ENCODE measurements at regions not wholly inside any gene's neighbourhood (a gene's known extent, or its start where the extent isn't known, plus 50 kb on each side); places are given as distances from the start of the nearest gene placed in this dataset.
A peak's percentile ranks its signal among the peaks of the same experiment; 100 is the strongest.

DNA sequence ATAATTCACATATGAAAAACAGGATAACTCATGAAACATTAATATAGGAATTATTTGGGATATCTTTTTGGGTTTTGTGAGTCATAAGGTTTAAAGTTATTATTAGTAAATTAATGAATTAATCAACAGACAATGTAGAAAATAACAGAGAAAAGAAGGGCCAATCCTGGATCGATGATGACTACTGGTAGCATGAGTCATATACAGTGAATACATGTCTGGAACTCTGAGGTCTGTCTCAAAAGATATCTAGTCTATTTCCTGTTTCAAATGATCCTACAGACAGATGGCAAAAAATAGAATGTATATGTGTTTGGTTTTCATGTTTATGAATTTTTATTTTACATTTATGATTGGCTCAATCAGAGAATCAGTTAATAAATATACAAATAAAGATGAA is 86.4 kb upstream of the RTL1 start:
- ChIA-PET POLR2A (no interaction called here), CTCF (no interaction called here)
- no peaks in the 10 kb centered on the region for H3K4me1 Mint-ChIP-seq
- H3K4me3 ChIP-seq (ENCODE audit: low read length): no peak overlapping the region
- H3K27me3 Mint-ChIP-seq: peaks cover 6 to 23% of the 10 kb centered on the region in 2 donors
- no peak overlapping the region for H3K4me3 Mint-ChIP-seq
- H3K9me3 Mint-ChIP-seq: peaks cover 0 to 2% (median 0%) of the 10 kb centered on the region in 5 donors
- no peak overlapping the region for H3K27ac Mint-ChIP-seq
- H3K27me3 ChIP-seq (ENCODE audit: insufficient read depth, low read length, poor library complexity, severe bottlenecking): no peaks in the 10 kb centered on the region
- no peaks in the 10 kb centered on the region for H3K9me3 ChIP-seq (ENCODE audit: low read length)
- no peak for DNase-seq
- no peaks in the 10 kb centered on the region for H3K36me3 ChIP-seq (ENCODE audit: insufficient read depth, low read length)
- no peak overlapping the region for H3K27ac ChIP-seq (ENCODE audit: low read depth, low read length)
- H3K4me1 ChIP-seq (ENCODE audit: insufficient read depth, low read length): no peaks in the 10 kb centered on the region
- no peaks in the 10 kb centered on the region for H3K36me3 Mint-ChIP-seq

DNA sequence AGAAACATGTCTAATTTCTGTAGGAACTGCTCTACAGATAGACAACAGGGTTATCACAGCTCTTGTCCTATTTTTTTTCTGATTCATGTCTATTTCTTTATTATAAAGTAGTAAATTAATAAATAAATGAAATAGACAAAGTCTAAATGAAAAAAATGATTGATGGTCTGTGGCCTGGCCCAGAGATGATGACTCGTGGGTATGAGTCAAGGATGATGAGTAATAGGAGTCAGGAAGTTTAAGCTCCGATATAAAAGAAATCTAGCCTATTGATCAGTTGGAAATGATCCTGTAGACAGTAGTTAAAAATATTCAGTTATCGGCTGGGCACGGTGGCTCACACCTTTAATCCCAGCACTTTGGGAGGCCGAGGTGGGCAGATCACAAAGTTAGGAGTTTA is 90.6 kb upstream of the RTL1 start:
- H3K36me3 ChIP-seq (ENCODE audit: insufficient read depth, low read length): no peaks in the 10 kb centered on the region
- DNase-seq: no peak
- H3K4me1 ChIP-seq (ENCODE audit: insufficient read depth, low read length): no peaks in the 10 kb centered on the region
- Mint-ChIP-seq H3K27me3 (peaks cover 13 to 36% of the 10 kb centered on the region in 2 donors), H3K36me3 (no peaks in the 10 kb centered on the region), H3K27ac (no peak overlapping the region), H3K4me1 (no peaks in the 10 kb centered on the region), H3K9me3 (peaks cover 0 to 2% (median 0%) of the 10 kb centered on the region in 5 donors), H3K4me3 (no peak overlapping the region)
- H3K27ac ChIP-seq (ENCODE audit: low read depth, low read length): no peak overlapping the region
- H3K9me3 ChIP-seq (ENCODE audit: low read length): no peaks in the 10 kb centered on the region
- POLR2A ChIA-PET: no interaction called here
- CTCF ChIA-PET: no interaction called here
- no peaks in the 10 kb centered on the region for H3K27me3 ChIP-seq (ENCODE audit: insufficient read depth, low read length, poor library complexity, severe bottlenecking)
- no peak overlapping the region for H3K4me3 ChIP-seq (ENCODE audit: low read length)

DNA sequence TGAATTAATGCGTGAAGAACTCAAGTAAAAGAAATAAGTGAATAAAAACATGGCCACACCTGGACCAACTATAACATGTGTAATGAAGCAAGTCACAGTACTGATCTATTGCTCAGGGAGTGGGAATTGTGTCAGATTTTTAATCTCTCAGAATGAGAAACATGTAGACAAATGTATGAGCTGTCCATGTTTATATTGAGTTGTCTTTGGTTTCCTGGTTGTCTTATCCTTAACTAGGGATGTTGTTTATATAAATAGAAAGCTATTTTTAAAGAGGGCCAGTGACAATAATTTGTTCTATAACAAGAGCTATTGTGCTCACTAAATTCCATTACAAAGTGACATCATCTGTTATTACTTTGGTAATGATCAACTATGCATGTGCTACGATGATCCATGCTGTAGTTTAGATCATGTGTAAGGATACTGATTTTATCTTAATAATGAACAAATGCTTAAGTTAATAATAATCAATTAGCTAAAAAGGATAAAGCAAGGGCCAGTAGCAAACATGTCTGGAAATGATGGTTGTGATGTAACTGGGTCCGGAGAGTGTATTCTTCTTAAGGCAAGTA is 91.3 kb upstream of the RTL1 start:
- no peak for DNase-seq
- H3K4me1 Mint-ChIP-seq: no peaks in the 10 kb centered on the region
- H3K27ac Mint-ChIP-seq: no peak overlapping the region
- H3K4me3 ChIP-seq (ENCODE audit: low read length): no peak overlapping the region
- no peaks in the 10 kb centered on the region for H3K9me3 ChIP-seq (ENCODE audit: low read length)
- H3K9me3 Mint-ChIP-seq: peaks cover 0 to 2% (median 0%) of the 10 kb centered on the region in 5 donors
- H3K27me3 ChIP-seq (ENCODE audit: insufficient read depth, low read length, poor library complexity, severe bottlenecking): no peaks in the 10 kb centered on the region
- POLR2A ChIA-PET: no interaction called here
- H3K27me3 Mint-ChIP-seq: peaks cover 13 to 36% of the 10 kb centered on the region in 2 donors
- H3K27ac ChIP-seq (ENCODE audit: low read depth, low read length): no peak overlapping the region
- H3K4me1 ChIP-seq (ENCODE audit: insufficient read depth, low read length): no peaks in the 10 kb centered on the region
- no peak overlapping the region for H3K4me3 Mint-ChIP-seq
- H3K36me3 ChIP-seq (ENCODE audit: insufficient read depth, low read length): no peaks in the 10 kb centered on the region
- no peaks in the 10 kb centered on the region for H3K36me3 Mint-ChIP-seq
- CTCF ChIA-PET: no interaction called here

DNA sequence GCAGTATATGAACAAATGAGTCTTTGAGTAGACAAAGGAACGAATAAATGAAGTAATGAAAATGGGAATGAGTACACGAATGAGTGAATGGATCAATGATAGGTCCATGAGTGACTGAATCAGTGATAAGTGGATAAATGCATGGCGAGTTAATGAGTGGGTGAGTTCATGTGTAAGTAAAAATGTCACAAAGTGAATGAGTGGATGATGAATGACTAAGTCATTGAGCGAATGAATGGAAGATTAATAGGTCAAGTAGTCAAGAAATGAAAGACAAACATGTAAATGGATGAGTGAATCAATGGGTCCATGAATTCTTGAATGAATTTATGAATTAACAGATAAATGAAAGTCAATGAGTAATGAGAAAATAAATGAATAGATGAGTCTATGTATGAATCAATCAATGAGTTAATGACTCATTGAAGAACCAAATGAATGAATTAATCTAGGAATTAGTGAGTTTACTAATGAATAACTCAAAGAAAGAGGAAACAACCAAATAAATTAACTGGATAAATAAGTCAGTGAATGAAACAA is 97.3 kb upstream of the RTL1 start:
- DNase-seq: no peak
- H3K27me3 Mint-ChIP-seq: peaks cover 12 to 52% of the 10 kb centered on the region in 2 donors
- no peak overlapping the region for H3K4me3 Mint-ChIP-seq
- Histone ChIP-seq H3K4me1 (ENCODE audit: insufficient read depth, low read length) (no peaks in the 10 kb centered on the region), H3K27ac (ENCODE audit: low read depth, low read length) (no peak overlapping the region), H3K9me3 (ENCODE audit: low read length) (no peaks in the 10 kb centered on the region), H3K36me3 (ENCODE audit: insufficient read depth, low read length) (no peaks in the 10 kb centered on the region), H3K4me3 (ENCODE audit: low read length) (no peak overlapping the region), H3K27me3 (ENCODE audit: insufficient read depth, low read length, poor library complexity, severe bottlenecking) (no peaks in the 10 kb centered on the region)
- H3K36me3 Mint-ChIP-seq: no peaks in the 10 kb centered on the region
- no peaks in the 10 kb centered on the region for H3K4me1 Mint-ChIP-seq
- H3K27ac Mint-ChIP-seq: no peak overlapping the region
- POLR2A ChIA-PET: no interaction called here
- no peaks in the 10 kb centered on the region for H3K9me3 Mint-ChIP-seq
- CTCF ChIA-PET: no interaction called here

DNA sequence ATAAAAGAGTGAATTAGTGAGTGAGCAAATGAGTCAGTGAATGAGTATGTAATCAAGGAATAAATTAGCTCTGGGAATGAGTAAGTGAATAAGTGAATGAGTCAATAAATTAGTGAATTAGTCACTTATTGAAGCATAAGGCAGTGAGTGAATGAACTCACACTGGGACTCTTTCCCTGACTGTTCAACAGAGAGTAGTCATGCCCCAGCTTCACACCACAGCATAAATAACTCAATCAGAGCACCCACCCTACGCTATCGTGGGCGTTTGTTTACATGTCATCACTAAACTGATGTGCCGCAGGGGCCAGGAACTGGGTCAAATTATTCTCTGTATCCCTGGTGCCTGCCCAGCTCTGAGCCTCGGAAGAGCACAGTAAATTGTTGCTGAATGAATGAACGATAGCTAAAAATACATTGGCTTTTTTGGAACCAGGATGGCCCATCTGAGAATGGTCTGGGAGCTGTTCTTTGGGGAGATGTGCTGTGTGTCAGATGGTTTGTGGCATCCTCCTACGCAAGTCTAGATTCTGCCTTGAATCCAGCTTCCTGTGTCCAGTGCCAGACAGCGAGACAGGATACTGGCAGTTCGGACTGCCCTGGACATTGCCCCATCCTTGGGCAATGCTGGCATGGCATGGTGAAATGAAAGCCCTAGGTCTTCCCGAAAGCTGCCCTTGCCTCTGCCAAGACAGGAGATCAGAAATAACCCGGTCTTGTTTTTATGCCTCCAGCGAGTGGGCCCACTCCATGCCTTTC is 98.0 kb upstream of the RTL1 start:
- H3K27ac ChIP-seq (ENCODE audit: low read depth, low read length): no peak overlapping the region
- ChIA-PET POLR2A (no interaction called here), CTCF (no interaction called here)
- no peak overlapping the region for H3K4me3 ChIP-seq (ENCODE audit: low read length)
- no peak overlapping the region for H3K27ac Mint-ChIP-seq
- H3K27me3 Mint-ChIP-seq: peaks cover 13 to 53% of the 10 kb centered on the region in 2 donors
- H3K4me3 Mint-ChIP-seq: no peak overlapping the region
- H3K9me3 ChIP-seq (ENCODE audit: low read length): no peaks in the 10 kb centered on the region
- no peaks in the 10 kb centered on the region for H3K27me3 ChIP-seq (ENCODE audit: insufficient read depth, low read length, poor library complexity, severe bottlenecking)
- H3K4me1 Mint-ChIP-seq: no peaks in the 10 kb centered on the region
- DNase-seq: no peak
- H3K9me3 Mint-ChIP-seq: no peaks in the 10 kb centered on the region
- no peaks in the 10 kb centered on the region for H3K4me1 ChIP-seq (ENCODE audit: insufficient read depth, low read length)
- H3K36me3 ChIP-seq (ENCODE audit: insufficient read depth, low read length): no peaks in the 10 kb centered on the region
- no peaks in the 10 kb centered on the region for H3K36me3 Mint-ChIP-seq

DNA sequence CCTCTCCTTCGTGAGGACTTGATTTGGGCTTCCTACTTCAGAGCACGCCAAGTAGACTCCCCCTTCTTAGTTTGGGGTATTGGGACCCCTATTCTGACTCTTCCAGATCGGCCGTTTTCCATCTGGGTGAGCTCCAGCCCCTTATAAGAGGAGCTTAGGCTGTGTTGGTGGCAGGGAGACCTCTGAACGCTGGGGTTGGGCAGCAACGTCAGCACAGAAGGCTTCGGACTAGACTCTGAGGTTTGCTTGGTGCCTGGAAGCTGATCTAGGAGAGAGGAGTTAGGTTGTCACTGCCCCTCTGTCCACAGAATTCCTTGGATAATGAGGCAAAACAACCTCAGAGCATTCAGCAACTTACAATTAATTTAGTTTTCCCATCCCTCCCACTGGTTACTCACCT is 99.2 kb upstream of the RTL1 start:
- Histone ChIP-seq H3K9me3 (ENCODE audit: low read length) (no peaks in the 10 kb centered on the region), H3K4me3 (ENCODE audit: low read length) (no peak overlapping the region), H3K4me1 (ENCODE audit: insufficient read depth, low read length) (no peaks in the 10 kb centered on the region), H3K36me3 (ENCODE audit: insufficient read depth, low read length) (no peaks in the 10 kb centered on the region), H3K27me3 (ENCODE audit: insufficient read depth, low read length, poor library complexity, severe bottlenecking) (no peaks in the 10 kb centered on the region), H3K27ac (ENCODE audit: low read depth, low read length) (no peak overlapping the region)
- POLR2A ChIA-PET: no interaction called here
- Mint-ChIP-seq H3K36me3 (no peaks in the 10 kb centered on the region), H3K4me1 (no peaks in the 10 kb centered on the region), H3K27ac (peak overlapping the region in 2 of 8 donors; percentile 64 to 84), H3K4me3 (no peak overlapping the region), H3K9me3 (no peaks in the 10 kb centered on the region), H3K27me3 (peaks cover 18 to 56% of the 10 kb centered on the region in 2 donors)
- CTCF ChIA-PET: no interaction called here
- DNase-seq: no peak

GRCh38 chr14:101004176-101004575 is 100.7 kb upstream of the RTL1 start:
- Mint-ChIP-seq H3K4me1 (no peaks in the 10 kb centered on the region), H3K27ac (peak overlapping the region in 1 of 8 donors; percentile 24)

DNA sequence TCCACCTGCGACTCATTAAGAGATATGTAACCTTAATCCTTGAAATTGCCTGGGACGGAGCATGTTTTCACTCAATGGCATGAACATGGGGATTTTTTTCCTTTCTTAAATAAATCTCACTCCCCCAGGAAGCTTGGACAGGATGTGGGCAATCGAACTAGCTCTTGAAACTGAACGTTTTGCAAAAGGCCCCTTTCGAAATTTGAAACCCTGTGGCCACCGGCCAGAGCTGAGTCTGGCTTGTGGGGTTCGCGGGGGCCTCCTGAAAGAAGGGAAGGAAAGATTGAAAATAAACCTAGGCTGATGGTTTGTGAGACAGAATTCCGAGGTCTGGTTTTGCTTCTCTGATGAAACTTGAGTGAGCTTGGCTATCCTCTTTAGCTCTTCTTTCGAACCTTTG is 101.4 kb upstream of the RTL1 start:
- Mint-ChIP-seq H3K27me3 (peaks cover 19 to 54% of the 10 kb centered on the region in 2 donors), H3K4me3 (no peak overlapping the region), H3K4me1 (no peaks in the 10 kb centered on the region), H3K36me3 (no peaks in the 10 kb centered on the region), H3K9me3 (peaks cover 0 to 6% (median 0%) of the 10 kb centered on the region in 5 donors), H3K27ac (no peak overlapping the region)
- no peaks in the 10 kb centered on the region for H3K27me3 ChIP-seq (ENCODE audit: insufficient read depth, low read length, poor library complexity, severe bottlenecking)
- H3K36me3 ChIP-seq (ENCODE audit: insufficient read depth, low read length): no peaks in the 10 kb centered on the region
- H3K4me1 ChIP-seq (ENCODE audit: insufficient read depth, low read length): no peaks in the 10 kb centered on the region
- ChIA-PET CTCF (no interaction called here), POLR2A (no interaction called here)
- DNase-seq: no peak
- H3K27ac ChIP-seq (ENCODE audit: low read depth, low read length): no peak overlapping the region
- no peak overlapping the region for H3K4me3 ChIP-seq (ENCODE audit: low read length)
- H3K9me3 ChIP-seq (ENCODE audit: low read length): no peaks in the 10 kb centered on the region

More at GRCh38 chr14:101004176-101004575, 100.7 kb upstream of the RTL1 start:
- Histone ChIP-seq H3K27me3 (ENCODE audit: insufficient read depth, low read length, poor library complexity, severe bottlenecking) (no peaks in the 10 kb centered on the region), H3K4me1 (ENCODE audit: insufficient read depth, low read length) (no peaks in the 10 kb centered on the region), H3K27ac (ENCODE audit: low read depth, low read length) (no peak overlapping the region), H3K9me3 (ENCODE audit: low read length) (no peaks in the 10 kb centered on the region), H3K36me3 (ENCODE audit: insufficient read depth, low read length) (no peaks in the 10 kb centered on the region), H3K4me3 (ENCODE audit: low read length) (no peak overlapping the region)
- Mint-ChIP-seq H3K4me3 (no peak overlapping the region), H3K36me3 (no peaks in the 10 kb centered on the region), H3K27me3 (peaks cover 19 to 54% of the 10 kb centered on the region in 2 donors), H3K9me3 (peaks cover 0 to under 1% (median 0%) of the 10 kb centered on the region in 5 donors)
- POLR2A ChIA-PET: no interaction called here
- CTCF ChIA-PET: no interaction called here
- no peak for DNase-seq
